ENCODE measurements at regions not wholly inside any gene's neighbourhood (a gene's known extent, or its start where the extent isn't known, plus 50 kb on each side); places are given as distances from the start of the nearest gene placed in this dataset.

- TF ChIP-seq CTCF (IDR thresholded peaks at IDR 0.05; ENCODE audit: low read depth, low read length, missing input control) (no peak), MAX (IDR thresholded peaks at IDR 0.05) (no peak)
These were observed 779.6 kb upstream of the PRMT6 start for GRCh38 chr1:106276871-106277270.

Measured in liver (tissue), 2 donors.